HS-27A (cell line): ENCODE measurements at regions not wholly inside any gene's neighbourhood (a gene's known extent, or its start where the extent isn't known, plus 50 kb on each side); places are given as distances from the start of the nearest gene placed in this dataset.

Experiments
- DNase-seq: peaks from one replicate; pipeline ENCODE4 v3.0.0-alpha.2; 2012; ENCODE audit warnings: low read depth, missing footprints

GRCh38 chr2:64196963-64197362 is 52.7 kb upstream of the PELI1 start:
- DNase-seq, result no peak

- no peak for DNase-seq
Measured at GRCh38 chr2:64201151-64201550, 56.9 kb upstream of the PELI1 start.

DNA sequence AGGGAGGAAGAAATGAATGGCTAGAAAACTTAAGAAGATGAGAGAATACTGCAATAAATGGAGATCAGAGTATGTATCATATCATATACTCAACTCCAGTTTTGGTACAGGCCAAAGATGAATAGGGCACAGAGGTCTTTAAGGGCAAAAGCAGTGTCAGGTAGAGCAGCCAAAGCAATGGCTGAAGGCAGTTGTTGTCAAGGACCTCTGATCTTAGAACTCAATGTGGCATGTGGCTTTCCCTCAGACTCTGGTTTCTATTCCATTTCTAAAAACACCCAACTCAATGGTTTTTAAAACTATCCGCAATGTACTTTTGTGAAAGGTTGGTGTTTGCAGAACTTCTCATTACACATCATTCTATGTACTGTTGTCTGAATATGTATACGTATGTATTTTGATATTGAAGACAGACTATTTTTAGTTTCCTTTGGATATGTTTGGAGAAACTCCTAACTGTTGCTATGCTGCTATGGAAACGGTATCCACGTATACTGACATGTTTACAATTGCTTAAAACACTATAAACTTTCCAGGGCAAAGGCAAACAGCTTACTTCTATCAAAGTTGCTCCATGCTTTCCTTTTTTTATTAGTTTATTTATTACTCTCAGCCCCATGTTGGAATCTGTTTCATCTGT is 58.1 kb upstream of the PELI1 start:
- no peak for DNase-seq

DNA sequence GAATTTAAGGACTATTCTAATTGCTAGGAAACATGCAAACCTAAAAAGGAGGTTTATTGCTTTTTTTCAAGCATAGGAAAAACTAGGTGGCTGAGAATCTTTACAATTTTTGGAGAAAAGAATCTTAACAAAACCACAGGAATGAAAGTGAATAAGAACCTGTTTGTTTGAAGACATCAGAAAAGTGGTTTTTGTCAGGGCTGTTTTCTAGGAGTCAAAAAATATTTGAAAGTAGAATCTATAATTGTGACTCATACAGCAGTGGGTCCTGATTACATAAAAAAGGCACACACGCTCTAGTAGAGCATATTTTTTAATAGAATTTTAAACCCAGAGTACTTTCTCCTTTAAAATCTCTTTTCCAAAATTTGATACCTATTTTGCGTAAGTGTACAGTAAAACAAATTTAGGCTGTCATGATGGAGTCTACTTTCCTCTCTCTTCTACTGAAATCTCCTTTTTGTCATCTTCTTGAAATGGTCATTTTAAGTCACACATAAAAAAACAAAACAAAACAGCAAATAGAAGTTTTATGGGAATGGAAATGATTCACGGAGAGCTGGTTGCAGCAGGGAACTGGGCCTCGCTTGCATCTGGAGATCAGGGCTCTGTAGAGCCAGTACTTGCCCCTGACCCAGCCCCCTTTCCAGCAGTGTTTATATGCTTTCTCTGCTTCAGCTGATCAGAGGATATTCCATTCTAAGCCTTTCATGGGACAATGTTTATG is 59.1 kb upstream of the PELI1 start:
- DNase-seq, result no peak

- no peak for DNase-seq
Measured at GRCh38 chr2:64203858-64204632, 59.8 kb upstream of the PELI1 start.

- no peak for DNase-seq
Measured at GRCh38 chr2:64204703-64205102, 60.5 kb upstream of the PELI1 start.

DNA sequence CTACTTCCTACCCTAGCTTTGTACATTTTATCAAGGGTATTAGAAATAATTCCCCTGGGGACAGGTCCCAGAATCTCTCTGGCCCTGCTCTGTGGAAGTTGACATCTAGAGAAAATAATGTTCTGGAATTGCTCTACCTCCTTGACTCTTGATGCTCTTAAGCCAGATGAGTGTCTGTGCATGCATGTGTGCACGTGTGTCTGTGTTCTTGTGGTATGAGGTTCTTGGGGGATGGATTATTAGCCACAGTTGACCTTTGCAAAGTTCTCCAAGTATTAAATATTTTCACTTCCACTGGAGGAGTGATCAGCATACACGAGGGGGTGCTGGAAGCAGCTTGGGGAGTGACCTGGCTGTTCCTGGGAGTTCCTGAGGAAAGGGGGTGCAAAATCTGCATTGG is 61.2 kb upstream of the PELI1 start:
- no peak for DNase-seq

DNA sequence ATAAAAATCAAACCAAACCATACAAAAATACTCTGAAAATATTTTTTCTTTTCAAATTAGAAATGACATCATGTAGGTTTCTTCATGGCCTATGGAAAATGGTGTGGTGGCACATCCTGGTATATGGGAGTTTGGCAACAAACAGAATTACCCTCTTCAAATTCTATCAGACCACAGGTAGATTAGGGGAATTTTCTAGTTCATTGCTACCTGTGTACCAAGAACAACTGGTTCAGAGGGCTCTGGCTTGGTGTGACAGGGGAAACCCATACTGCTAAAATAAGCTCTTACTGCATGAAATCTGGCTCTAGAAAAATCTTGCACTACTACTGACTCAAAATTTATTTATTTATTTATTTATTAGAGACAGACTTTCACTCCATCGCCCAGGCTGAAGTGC is 63.4 kb upstream of the PELI1 start:
- no peak for DNase-seq

DNA sequence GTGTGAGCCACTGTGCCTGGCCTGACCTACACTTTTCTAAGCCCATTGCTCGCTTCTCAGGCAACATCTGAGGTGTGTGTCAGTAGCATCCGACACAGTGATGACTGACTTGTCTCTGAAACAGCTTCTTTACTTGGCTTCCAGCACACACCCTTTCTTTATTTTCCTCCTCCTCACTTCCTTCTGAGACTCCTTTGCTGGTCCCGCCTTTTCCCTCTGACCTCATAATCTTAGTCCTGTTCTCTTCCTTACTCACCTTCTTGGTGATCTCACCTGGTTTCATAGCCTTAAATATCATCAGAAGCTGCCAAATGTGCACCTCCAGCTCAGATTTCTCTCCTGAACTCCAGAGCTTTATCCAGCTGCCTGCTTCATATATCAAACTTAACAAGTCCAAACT is 66.6 kb upstream of the PELI1 start:
- DNase-seq, result no peak

- DNase-seq, result no peak
Measured at GRCh38 chr2:64211276-64211921, 67.2 kb upstream of the PELI1 start.

DNA sequence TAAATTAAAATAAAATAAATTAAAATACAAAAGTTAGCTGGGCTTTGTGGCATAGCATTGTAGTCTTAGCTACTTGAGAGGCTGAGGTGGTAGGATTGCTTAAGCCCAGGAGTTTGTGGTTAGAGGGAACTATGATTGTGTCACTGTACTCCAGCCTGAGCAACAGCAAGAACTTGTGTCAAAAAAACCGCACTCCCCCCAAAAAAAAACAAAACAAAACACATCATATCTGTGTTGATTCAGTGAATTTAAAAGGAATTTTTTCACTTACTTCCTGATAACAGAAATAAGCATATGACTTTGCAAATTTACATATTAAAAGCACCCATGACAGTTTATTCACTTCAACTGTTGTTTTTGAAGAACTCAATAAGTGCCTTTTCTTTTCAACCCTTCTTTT is 68.1 kb upstream of the PELI1 start:
- peak; percentile 38 for DNase-seq

DNA sequence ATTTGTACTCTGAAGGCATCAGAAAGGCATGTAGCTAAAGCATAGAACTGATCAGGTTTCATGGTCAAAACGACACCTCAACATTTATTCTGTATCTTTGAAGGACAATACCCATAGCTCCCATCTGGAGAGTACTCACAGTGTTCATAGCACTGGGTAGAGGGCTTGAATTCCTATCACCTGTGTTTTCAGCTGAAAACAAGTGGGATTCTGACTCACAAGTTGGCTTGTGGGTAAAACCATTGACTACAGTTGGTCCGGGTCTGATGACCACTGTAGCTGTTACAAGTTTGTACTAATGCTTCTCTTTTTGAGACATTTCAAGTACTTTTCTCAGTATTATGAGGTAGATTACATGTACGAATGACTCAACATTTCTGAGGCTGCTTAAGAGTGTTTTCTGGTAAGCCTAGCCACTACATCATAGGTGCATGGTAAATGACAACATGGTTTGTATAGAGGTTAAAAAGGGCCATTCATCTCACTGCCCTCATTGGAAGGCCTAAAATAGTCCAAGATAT is 68.6 kb upstream of the PELI1 start:
- DNase-seq, result peak; percentile 9

- DNase-seq, result no peak
Measured at GRCh38 chr2:64213532-64214275, 69.5 kb upstream of the PELI1 start.

- no peak for DNase-seq
Measured at GRCh38 chr2:64214281-64215115, 70.3 kb upstream of the PELI1 start.

- DNase-seq, result no peak
Measured at GRCh38 chr2:64217198-64217869, 73.1 kb upstream of the PELI1 start.

DNA sequence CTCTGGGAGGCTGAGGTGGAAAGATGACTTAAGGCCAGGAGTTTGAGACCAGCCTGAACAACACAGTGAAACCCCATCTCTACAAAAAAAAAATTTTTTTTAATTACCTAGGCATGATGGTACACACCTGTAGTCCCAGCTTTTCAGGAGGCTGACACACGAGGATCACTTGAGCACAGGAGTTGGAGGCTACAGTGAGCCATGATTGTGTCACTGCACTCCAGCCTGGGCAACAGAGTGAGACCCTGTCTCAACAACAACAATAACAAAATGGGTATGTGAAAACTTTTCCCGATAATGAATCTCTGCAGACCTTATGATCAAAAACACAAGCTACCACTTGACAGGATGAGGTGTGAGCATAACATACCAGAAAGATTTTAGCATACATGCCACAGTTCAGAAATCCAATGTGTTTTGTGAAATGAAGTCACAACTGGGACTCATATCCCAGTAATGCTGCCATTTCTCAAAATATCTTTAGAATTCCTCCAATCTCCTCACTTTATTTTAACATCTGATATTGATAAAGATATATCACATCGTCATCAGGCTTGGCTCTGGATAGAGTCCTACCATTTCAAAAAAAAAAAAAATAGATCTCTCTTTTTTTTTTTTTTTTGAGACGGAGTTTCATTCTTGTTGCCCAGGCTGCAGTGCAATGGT is 74.0 kb upstream of the PELI1 start:
- no peak for DNase-seq

DNA sequence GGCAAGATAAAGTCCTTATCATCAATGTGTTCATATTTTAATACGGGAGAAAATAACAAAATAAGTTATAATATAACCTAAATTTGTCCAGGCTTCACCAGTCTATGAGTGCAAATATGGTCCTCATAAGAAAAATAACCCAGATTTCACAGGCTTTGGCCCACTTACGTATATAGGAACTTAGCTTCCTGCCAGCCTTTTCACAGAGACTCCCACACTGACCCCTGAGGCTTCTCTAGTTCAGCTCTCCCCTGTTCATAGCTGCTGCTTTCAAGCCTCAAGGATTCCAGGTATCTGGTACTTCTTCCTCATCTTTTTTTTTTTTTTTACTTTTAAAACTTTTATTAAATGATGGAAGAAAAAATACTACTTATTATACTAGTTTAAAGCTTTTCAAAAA is 74.9 kb upstream of the PELI1 start:
- no peak for DNase-seq

- no peak for DNase-seq
Measured at GRCh38 chr2:64220265-64220664, 76.0 kb upstream of the PELI1 start.

DNA sequence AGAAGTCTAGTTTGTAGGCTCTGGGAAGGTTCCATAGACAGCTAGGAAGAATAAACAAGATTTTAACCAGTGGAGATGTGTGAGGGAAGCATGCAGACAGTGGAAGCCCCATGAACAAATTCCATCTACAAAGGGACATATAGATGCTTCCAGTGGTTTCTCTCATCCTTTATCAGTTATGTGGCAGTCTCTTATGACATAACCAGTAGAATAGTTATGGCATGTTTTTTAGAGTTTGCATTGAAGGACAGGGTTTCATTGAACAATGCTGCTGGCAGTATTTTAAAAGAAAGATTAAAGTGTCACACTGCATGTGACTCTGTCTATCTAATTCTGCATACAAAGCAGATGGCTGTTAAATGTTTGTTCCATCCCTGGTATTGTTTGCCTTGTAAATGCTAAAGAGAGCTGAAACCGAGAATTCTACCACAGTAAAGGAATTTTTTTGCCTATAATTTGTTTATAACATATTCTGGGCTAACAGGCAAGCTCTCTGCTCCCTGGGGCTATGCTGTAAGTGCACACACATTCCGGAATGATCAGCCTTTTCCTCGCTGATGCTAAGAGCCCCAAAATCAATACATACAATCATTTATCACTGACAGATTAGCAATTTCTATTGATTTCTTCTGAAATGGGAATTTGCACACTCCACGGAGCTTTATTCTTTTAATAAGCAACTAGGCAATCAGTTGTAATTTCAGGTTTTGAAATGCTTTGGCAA is 76.8 kb upstream of the PELI1 start:
- DNase-seq, result no peak
